ENCODE measurements at regions not wholly inside any gene's neighbourhood (a gene's known extent, or its start where the extent isn't known, plus 50 kb on each side); places are given as distances from the start of the nearest gene placed in this dataset.

DNA sequence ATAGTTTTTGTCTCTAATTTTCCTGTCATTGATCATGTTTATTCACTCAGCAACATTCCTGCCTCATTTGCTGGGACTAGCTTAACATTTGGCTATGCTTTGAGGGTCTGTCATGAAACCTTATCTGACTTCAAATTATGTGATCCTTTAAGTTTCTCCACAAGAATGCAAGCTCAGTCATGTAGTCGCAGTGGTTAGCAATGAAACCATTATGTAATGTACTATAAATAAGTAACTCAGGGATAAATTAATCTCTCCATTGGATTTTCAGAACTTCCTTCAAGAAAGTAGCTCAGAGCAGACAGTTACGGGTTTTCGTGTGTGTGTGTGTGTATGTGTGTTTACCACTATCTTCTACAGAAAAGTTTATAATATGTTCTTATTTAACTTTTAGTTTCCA, 993.6 kb downstream of the ADGRL3 start:
- no peak for TF ChIP-seq POLR2AphosphoS5 (IDR thresholded peaks at IDR 0.05; ENCODE audit: insufficient read depth in 1 of 2, low read depth in 1 of 2)
- TF ChIP-seq POLR2A (IDR thresholded peaks at IDR 0.05) = no peak
